SHP77 treated with DMSO at 0.1 percent for 48 hours (cell line): ENCODE measurements at regions not wholly inside any gene's neighbourhood (a gene's known extent, or its start where the extent isn't known, plus 50 kb on each side); places are given as distances from the start of the nearest gene placed in this dataset.
"Not testable (repeated sequence)": the region's sequence is repeated elsewhere in the genome, so short reads cannot be mapped to it uniquely, and the experiment has no call there.

ENCODE experiments used
- DNase-seq: peaks from one replicate; lab custom pipeline; 2025; lab: John Stamatoyannopoulos, UW

DNA sequence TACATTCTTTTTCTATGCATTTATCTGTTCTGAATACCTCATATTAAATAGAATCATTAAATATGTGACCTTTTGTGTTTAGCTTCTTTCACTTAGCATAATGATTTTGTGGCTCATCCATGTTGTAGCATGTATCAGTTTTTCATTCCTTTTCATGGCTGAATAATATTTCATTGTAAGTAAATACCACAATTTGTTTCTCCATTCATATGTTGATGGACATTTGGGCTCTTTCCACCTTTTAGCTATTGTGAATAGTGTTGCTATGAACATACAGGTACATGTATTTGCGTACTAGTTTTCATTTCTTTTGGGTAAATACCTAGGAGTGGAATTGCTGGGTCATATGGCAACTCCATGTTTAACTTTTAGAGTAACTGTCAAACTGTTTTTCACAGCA is 85.1 kb downstream of the GNL3L start:
- no peak for DNase-seq

DNA sequence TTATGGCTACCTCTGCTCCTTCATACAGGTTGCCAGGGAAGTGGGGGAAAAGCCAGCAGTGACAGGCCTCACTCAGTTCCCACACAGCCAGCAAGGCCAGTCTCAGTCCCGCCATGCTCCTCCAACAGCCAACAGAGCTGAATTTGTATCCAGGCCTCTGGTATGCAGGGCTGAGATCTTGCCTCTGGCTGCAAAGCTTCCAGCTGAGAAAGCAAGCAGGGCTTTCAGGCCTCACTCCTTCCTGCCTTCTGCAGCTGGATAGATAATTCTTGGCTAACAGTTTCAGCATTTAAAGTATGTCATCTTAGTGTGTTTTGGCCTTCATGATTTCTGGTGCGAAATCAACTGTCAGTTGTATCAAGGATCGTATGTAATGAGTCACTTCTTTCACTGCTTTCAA is 103.6 kb downstream of the GNL3L start:
- no peak for DNase-seq

DNA sequence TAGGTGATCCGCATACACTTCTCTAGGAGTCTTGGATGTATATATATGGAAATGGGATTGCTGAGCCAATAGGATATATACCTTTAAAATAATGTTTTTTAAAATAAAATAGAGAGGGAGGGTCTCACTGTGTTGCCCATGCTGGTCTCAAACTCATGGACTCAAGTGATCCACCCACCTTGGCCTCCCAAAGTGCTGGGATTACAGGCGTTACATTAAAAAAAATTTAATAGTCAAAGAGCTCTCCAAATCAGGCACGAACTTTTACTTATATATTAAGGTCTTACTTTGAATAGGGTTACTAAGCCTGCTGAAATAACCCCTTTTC is 109.0 kb downstream of the GNL3L start:
- DNase-seq, result no peak

DNA sequence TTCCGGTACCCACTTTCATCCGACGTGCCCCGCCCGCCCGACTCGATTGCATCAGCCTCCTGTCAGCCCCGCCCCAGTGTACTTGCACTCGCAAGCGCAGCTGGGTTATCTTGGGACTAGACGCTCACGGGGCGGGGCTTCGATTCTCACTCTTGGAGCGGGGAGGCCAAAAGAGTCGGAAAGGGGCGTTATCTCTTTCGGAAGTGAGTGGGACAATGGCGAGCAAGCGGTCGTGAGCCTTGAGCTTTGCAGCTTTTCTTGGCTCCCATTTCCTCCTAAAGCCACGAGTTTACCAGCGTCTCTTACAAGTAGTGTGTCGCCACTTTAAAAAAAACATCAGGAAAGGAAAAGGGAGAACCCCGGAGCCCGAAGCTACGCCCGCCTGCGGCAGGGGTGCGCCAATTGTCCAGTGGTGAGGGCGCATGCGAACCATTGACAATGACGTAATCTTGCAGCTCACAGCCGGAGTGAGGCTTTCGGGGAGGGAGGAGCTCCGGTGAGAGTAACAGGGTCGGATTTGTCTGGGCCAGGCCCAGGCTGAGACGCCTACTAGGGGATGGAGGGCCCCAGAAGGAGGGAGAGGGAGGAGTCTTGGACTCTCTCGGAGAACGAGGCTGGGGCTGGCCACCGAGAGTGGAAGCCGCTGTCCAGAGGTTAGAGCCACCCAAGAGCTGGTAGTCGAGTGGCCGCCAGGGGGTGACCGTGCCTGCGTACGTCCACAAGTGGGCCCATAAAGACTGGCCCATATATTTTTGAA is 109.5 kb downstream of the GNL3L start:
- peak; percentile 99 for DNase-seq

DNA sequence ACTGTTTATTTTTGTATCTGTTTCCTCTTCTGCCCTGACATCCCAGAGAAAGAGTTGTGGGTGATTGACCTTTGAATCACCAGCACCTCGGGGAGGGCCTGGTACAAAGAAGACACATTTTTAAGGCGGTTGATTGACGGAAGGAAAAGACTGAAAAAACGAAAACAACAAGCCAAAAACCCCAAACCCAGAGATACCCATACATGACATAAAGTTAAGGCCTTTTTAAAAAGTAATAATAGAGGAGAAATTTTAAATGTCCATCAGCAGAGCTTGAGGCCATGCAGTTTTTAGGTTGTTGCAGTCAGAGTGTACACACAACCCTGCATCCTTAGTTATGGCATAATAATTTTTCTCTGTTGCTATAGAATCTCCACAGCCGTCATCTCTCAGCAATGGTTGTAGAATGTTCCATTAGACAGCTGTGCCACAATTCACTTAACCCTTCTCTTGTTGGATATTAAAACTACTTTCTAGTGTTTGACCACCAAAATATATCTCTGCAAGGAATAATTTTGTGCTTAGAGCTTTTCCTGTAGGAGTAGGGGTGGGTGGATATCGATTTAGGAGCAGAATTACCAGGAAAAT is 110.2 kb downstream of the GNL3L start:
- DNase-seq, result no peak

DNA sequence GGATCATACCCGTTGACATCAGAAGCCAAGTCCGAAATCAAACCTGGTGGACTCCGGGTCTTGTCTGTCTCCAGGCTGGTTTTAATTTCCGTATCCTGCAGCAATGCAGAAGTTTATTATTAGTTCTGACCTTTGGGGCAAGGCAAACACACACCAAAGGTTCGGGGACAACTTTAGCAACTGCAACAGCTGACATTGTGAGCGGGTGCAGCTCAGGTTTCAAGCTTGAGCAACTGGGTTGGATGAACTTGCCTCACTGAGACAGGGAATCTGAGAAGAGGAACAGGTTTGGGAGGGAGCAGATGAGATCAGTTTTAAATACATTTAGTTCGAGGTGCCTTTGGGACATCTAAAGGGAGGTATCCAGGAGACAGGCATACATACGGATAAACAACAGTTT is 110.7 kb downstream of the GNL3L start:
- peak; percentile 63 for DNase-seq

DNA sequence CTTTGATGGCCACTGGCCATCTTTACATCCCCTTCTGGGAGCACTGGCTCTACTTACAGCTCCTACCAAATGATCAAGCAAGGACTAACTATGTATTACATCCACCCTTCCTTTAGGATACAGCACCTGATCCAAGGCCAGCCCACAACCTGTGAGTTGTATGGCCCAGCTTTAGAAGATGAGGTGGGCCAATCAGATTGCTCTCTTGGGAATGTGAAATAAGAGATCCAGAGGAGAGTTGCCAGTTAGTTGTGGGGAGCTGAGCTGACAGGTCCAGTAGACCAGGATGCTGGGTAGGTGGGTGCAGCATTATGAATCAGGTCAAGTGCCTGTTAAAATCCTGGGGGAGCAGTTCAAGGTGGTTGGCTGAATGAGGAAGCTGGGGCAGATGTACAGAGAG is 111.5 kb downstream of the GNL3L start:
- DNase-seq, result no peak

DNA sequence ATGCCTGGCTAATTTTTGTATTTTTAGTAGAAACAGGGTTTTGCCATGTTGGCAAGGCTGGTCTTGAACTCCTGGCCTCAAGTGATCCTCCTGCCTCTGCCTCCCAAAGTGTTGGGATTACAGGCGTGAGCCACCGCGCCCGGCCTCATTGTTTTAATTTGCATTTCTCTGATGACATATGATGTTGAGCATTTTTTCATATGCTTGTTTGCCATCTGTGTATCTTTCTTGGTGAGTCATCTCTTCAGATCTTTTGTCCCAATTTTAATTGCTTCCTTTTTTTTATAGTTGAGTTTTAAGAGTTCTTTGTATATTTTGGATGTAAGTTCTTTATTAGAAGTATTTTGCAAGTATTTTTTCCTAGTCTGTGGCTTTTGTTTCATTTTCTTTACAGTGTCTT is 117.6 kb downstream of the GNL3L start:
- DNase-seq, result not testable (repeated sequence)

DNA sequence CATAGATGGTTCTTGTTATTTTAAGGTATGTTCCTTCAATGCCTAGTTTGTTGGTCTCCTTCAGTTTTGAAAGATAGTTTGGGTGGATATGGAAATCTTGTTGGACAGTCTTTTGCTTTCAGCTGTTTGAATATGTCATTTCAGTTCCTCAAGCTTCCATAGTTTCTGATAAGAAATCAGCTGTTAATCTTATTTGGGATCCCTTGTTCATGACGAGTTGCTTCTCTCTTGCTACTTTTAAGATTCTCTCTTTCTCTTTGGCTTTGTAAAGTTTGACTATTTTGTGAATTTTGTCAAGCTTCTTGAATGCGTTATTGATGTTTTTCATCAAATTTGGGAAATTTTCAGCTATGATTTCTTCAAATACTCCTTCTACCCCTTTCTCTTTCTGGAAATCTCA is 129.5 kb downstream of the GNL3L start:
- no peak for DNase-seq

DNA sequence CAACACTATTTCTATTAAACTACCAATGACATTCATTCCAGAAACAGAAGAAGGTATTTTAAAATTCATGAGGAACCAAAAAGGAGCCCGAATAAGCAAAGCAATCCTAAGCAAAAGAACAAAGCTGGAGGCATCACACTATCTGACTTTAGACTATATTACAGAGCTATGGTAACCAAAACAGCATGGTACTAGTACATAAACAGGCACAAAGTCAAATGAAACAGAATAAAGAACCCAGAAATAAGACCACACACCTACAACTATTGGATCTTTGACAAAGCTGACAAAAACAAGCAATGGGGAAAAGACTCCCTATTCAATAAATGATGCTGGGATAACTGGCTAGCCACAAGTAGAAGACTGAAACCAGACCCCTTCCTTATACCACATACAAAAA is 122.3 kb downstream of the ITIH6 start:
- no peak for DNase-seq

DNA sequence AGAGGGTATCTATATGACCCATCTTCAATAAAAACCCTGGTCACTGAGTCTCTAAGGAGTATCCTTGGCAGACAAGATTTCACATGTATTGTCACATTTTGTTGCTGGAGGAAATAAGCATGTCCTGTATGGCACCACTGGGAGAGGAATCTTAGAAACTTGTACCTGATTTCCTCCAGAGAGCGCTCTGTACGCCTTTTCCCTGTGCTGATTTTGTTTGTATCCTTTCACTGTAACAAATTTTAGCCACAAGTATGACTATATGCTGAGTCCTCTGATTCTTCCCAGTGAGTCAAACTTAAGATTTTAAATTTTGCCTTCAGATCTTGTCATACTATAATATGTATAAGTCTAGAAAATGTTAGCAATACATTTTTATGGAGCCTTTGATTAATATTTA is 102.8 kb downstream of the ITIH6 start:
- DNase-seq, result peak; percentile 25

DNA sequence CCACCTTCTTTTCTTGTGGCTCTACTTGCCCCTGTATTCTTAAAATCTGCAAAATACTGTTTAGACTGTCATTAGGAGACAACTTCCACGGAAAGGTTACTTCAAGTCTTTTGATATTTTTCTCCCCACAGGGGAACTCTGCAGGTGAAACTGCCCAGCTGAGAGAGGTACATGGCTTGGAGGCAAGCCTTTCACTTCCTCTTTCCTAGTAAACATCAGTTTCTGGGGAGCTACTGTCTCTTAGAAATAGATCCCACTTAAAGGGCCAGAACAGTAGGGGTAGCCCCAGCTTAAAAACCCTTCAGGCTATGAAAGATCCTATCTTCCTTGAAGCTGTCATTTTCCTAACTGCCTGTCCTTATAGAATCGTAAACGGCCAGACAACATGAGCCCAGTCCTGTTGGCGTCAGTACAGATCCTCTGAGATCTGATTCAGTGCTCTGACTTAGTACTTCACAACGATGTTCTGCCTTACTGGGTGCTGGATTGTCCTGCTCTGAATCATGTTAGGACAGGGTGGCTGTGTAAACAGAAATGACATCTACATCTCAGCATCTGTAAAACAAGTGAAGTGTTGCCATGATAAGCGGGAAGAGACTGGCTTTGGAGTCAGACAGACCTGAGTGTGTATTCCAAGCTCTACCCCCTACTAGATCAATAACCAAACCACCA is 102.1 kb downstream of the ITIH6 start:
- peak; percentile 79 for DNase-seq
